ENCODE measurements at regions not wholly inside any gene's neighbourhood (a gene's known extent, or its start where the extent isn't known, plus 50 kb on each side); places are given as distances from the start of the nearest gene placed in this dataset.

GRCh38 chr5:121251954-121252353, 599.7 kb upstream of the FTMT start:
- no peak for TF ChIP-seq CTCF (IDR thresholded peaks at IDR 0.05; ENCODE audit: insufficient read depth, low read length, poor library complexity, severe bottlenecking)
- TF ChIP-seq EZH2phosphoT487 (conservative IDR thresholded peaks at IDR 0.05; ENCODE audit: low read length), result no peak

Data from SU-DHL-6 (cell line).